IPS DF 4.7 (cell line): ENCODE measurements at regions not wholly inside any gene's neighbourhood (a gene's known extent, or its start where the extent isn't known, plus 50 kb on each side); places are given as distances from the start of the nearest gene placed in this dataset.
"Not testable (repeated sequence)": the region's sequence is repeated elsewhere in the genome, so short reads cannot be mapped to it uniquely, and the experiment has no call there.

Experiments used
- DNase-seq: peaks from one replicate; pipeline ENCODE4 v3.0.0-alpha.2; 2013; ENCODE audit warnings: low spot score; ENCODE audit errors: extremely low read depth

DNA sequence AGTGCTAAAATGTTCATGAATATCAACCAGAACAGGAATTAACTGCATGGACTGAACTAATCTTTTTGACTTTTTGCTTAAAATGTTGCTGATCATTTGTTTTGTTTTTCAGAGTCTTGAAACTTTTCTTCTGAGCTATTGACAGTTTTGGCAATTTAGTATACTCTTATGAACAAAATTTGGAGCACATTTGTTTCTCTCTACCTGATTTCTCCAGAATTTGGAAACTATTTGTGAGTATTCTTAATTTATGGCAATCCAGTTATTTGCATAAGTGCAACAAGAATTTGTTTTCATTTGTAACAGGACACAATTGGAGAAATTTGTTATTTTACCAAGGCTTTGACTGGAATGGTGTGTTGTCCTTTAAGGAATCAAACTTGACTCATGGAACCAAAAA is 107.4 kb downstream of the RTP4 start:
- DNase-seq, result not testable (repeated sequence)

DNA sequence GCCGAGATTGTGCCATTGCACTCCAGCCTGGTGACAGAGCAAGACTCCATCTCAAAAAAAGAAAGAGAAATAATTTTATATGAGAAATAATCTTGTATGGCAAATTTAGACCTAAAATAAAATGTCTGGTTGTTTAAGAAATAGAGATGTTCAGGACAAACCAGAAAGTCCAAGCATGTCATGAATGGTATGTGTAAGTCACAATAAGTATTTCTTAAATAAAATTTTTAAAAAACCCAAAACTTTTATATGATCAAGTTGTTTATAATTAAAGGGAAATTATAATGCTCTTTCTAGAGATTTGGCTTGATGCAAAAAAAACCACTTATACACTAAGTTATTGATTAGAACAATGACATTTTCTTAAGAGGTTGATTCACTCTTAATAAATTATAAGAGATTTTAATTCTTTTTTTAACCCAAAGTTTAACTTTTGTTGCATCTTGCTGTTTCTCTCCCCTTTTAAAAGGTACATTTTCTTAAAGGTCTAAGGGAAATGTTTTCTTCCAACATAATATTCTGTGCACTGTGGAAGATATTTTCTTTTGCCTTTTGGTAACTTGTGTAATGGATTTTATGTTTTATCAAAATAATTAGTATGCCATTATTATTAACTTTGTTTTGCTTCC is 105.7 kb downstream of the RTP4 start:
- DNase-seq, result no peak

GRCh38 chr3:187466306-187466705 is 98.1 kb downstream of the RTP4 start:
- not testable (repeated sequence) for DNase-seq

DNA sequence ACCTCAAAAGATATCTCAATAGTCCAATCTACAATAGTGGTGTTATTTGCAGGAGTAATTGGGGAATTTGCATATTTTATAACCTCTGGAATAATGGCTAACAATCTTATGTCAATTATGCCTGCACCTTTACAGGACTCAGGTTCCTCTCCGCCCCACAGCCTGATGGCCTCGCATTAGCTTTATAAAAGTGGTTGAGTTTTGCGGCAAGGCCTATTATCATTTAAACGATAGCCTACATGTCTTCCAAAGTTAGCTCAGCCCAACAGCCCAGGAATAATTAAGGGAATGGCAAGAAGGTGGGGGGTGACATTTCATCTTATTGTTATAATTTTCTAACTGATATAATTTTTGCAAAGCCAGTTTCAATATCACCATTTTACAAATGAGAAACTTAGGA is 97.3 kb downstream of the RTP4 start:
- DNase-seq, result no peak

- no peak for DNase-seq
Measured at GRCh38 chr3:187464682-187465081, 96.5 kb downstream of the RTP4 start.

GRCh38 chr3:187458921-187459320 is 90.7 kb downstream of the RTP4 start:
- no peak for DNase-seq

GRCh38 chr3:187458383-187458782 is 90.2 kb downstream of the RTP4 start:
- DNase-seq, result no peak

- DNase-seq, result no peak
Measured at GRCh38 chr3:187456250-187456649, 88.1 kb downstream of the RTP4 start.

- no peak for DNase-seq
Measured at GRCh38 chr3:187454085-187454815, 86.1 kb downstream of the RTP4 start.

DNA sequence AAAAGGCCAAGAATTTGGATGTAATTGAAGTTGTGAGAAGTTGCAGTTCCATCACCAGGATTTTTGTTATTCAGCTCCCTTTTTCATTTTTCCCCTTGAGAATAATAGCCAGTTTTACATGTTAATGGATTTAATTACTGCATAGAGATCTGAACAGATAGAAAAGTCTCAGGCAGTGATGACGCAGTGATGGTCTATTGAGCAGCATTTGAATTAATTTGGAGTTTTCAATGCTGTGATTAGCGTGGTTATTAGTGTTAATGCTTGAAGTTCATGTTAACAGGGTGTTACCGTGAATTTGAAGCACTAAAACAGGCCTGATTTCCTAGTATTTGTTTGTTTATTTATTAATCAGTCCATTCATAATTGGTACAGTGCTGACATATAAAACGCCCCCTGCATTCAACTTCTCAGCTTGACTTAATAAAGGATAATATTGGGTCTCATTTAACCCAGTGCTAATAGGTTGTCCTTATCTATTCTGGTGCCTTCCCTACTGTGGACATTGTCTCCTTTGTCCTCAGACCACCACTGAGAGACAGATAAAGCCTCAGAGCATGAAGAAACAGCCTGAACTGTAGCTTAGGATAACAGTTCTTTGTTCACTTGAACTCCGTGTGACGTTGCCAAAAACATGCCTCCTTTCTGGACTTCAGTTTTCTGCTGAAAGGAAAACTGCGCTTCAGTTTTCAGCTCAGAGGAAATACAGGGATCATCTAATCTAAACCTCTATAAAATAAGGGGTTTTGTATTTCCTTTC is 82.4 kb downstream of the RTP4 start:
- no peak for DNase-seq

DNA sequence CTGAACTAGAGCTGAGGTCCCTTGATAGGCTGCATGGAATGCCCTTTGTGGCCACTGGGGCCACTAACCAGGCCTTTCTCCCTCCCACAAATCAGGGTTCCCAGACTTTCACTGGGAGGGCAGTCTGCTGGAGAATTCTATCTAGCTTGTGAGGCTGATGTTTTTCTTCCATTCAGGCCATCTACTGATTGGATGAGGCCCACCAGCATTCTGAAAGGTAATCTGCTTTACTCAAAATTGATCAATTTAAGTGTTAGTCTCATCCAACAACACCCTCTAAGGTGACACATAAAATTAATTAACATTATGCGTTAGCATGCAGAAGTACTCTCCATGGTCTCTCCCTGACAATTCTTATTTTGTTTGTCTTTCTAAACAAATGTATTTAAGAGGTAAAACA is 80.5 kb downstream of the RTP4 start:
- DNase-seq, result no peak

- no peak for DNase-seq
Measured at GRCh38 chr3:187447737-187448136, 79.6 kb downstream of the RTP4 start.

DNA sequence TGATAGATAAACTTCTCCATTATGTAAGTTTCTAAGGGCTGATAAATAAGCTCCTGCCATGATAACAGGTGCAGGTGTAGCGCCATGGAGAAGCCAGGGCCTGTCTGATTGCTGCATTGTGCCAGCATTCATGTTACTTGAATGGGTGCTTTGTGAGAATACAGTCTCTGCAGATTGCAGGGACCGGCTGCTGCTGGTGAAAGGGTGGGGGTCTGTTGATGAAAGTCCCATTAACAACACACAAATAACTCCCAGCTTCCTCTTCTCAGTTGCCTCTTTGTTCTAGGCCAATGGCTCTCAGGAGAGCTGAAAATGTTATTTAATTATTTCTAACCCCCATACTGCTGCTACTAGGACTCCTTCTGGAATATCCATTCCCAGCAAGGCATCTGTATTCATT is 77.2 kb downstream of the RTP4 start:
- DNase-seq, result no peak

GRCh38 chr3:187434524-187434923 is 66.3 kb downstream of the RTP4 start:
- DNase-seq, result no peak

DNA sequence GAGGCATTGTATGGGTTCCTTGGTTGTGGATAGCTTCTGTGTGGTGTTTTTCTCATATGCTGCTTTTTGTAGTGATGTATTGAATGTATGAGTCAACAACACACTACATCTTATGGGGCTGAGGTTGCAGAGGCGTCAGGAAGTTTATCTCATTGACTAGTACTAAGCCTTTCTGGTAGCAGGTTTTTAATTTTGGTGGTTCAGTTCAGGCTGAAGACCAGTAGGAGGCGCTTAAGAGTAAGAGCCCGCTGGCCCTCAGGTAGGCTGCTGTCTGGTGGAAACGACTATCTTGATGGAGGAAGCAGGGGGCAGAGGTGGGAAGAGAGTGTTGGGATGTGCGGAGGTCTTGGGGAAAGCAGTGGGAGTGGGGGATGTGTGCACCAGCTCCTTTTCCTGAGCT is 62.4 kb downstream of the RTP4 start:
- no peak for DNase-seq
